Activated B cell treated with CpG ODN at 0.5 μM for 24 hours (primary cell): ENCODE measurements at regions not wholly inside any gene's neighbourhood (a gene's known extent, or its start where the extent isn't known, plus 50 kb on each side); places are given as distances from the start of the nearest gene placed in this dataset.

Source experiments
- ATAC-seq: fragments of 200-7000 bp; cut with Tn5 transposase; one replicate; pipeline ENCODE4 v1.10.0; 2021; ENCODE audit warnings: low read depth, mild to moderate bottlenecking, moderate library complexity
- CTCF ChIA-PET: fragments of 350-600 bp; sonication (Branson Sonifier 250); formaldehyde crosslinking; loops from one replicate; lab custom pipeline; 2021; ENCODE audit warnings: antibody characterized with exemption; lab: Charles Lee
- POLR2A ChIA-PET: fragments of 350-600 bp; sonication (Branson Sonifier 250); formaldehyde crosslinking; loops from one replicate; lab custom pipeline; 2021; ENCODE audit warnings: antibody characterized with exemption; lab: Charles Lee
- DNase-seq: peaks from one replicate; pipeline ENCODE4 v3.0.0; 2022
- H3K27ac Mint-ChIP-seq: one replicate; pipeline ENCODE4 v1.8.0; 2020; ENCODE audit warnings: mixed read lengths
- H3K27me3 Mint-ChIP-seq: one replicate; pipeline ENCODE4 v1.8.0; 2021; ENCODE audit warnings: mixed read lengths
- H3K36me3 Mint-ChIP-seq: one replicate; pipeline ENCODE4 v1.8.0; 2021; ENCODE audit warnings: low read depth, mixed read lengths
- H3K4me1 Mint-ChIP-seq: one replicate; pipeline ENCODE4 v1.8.0; 2021; ENCODE audit warnings: mixed read lengths
- H3K4me3 Mint-ChIP-seq: one replicate; pipeline ENCODE4 v1.8.0; 2020; ENCODE audit warnings: mild to moderate bottlenecking, mixed read lengths
- H3K9me3 Mint-ChIP-seq: one replicate; pipeline ENCODE4 v1.8.0; 2020; ENCODE audit warnings: mixed read lengths
- intact Hi-C: fragments of 100-400 bp; cut with micrococcal nuclease; formaldehyde crosslinking; loops from one replicate; pipeline ENCODE4 v1.15.1; 2024
- TF ChIP-seq, protein P1 (sequence below): fragments of 200-600 bp; IDR thresholded peaks from one replicate; pipeline ENCODE4 v1.8.0; 2022; ENCODE audit warnings: antibody characterized with exemption, mild to moderate bottlenecking

DNA sequence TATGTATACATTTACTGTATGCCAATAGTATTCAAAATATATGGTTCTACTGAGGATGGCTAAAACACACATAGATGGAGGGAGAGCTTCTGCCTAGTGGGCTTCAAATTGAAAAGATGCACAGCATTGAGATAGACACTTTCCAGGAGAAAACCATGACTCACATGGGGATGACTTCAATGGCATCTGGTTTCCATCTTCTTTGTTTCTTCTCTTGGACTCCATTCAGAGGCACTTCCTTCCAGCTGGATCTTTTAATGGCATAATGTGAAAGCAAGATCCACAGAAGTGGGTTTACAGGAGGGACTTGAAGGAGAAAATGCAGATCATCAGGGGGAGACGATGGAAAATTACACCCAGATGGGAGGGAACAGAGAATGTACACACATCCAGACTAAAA, 84.9 kb downstream of the ZNF365 start:
- no peak for DNase-seq
- H3K4me1 Mint-ChIP-seq, result peaks cover 30% of the 10 kb centered on the region
- H3K36me3 Mint-ChIP-seq, result no peaks in the 10 kb centered on the region
- no peaks in the 10 kb centered on the region for H3K9me3 Mint-ChIP-seq
- ChIA-PET POLR2A (no interaction called here), CTCF (no interaction called here)
- TF ChIP-seq, protein P1, sequence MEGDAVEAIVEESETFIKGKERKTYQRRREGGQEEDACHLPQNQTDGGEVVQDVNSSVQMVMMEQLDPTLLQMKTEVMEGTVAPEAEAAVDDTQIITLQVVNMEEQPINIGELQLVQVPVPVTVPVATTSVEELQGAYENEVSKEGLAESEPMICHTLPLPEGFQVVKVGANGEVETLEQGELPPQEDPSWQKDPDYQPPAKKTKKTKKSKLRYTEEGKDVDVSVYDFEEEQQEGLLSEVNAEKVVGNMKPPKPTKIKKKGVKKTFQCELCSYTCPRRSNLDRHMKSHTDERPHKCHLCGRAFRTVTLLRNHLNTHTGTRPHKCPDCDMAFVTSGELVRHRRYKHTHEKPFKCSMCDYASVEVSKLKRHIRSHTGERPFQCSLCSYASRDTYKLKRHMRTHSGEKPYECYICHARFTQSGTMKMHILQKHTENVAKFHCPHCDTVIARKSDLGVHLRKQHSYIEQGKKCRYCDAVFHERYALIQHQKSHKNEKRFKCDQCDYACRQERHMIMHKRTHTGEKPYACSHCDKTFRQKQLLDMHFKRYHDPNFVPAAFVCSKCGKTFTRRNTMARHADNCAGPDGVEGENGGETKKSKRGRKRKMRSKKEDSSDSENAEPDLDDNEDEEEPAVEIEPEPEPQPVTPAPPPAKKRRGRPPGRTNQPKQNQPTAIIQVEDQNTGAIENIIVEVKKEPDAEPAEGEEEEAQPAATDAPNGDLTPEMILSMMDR, result no peak
- intact Hi-C loops, result loop anchor here (5.0 kb wide), 2 partner anchors 33 to 358 kb away; partner anchors contain the start of gene EGR2
- H3K27ac Mint-ChIP-seq, result no peak overlapping the region
- no peaks in the 10 kb centered on the region for H3K27me3 Mint-ChIP-seq
- ATAC-seq, result no peak
- H3K4me3 Mint-ChIP-seq, result no peak overlapping the region

DNA sequence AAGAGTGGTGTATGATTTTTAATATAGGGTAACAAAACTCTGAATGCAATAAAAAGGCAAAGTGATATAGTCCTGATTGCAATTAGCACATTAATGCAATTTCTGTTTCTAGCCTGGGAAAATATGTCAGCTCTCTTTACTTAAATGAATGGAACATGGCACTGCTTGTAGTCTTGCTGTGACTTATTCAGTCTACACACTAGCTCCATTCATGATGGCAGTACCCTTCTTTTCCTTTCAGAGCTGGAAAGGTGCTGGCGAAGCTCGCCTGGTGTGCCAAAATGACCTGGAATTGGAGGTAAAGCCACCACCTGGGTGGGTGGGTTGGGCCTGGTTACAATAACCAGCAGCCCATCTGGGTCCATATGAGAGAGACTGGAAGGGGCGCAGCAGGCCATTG, 85.3 kb downstream of the ZNF365 start:
- ChIA-PET POLR2A (no interaction called here), CTCF (no interaction called here)
- no peaks in the 10 kb centered on the region for H3K36me3 Mint-ChIP-seq

DNA sequence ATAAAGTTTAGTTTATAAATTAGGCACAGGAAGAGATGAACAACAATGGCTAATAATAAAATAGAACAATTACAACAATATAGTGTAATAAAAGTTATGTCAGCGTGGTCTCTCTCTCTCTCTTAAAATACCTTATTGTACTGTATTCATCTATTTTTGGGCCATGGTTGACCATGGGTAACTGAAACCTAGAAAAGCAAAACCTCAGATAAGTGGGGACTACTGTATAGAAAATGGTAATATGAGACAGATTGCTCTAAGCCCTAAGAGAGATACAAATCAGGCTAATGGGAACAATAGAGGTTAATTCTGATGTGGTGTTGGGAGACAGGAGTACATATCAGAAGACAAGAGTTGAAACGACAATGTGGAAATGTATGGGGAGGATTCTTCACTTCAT, 86.2 kb downstream of the ZNF365 start:
- H3K9me3 Mint-ChIP-seq, result no peaks in the 10 kb centered on the region
- intact Hi-C loops, result no loop called here
- H3K27me3 Mint-ChIP-seq, result no peaks in the 10 kb centered on the region
- H3K4me3 Mint-ChIP-seq, result no peak overlapping the region
- ChIA-PET CTCF (no interaction called here), POLR2A (no interaction called here)
- H3K27ac Mint-ChIP-seq, result no peak overlapping the region
- H3K4me1 Mint-ChIP-seq, result peaks cover 28% of the 10 kb centered on the region
- no peaks in the 10 kb centered on the region for H3K36me3 Mint-ChIP-seq
- DNase-seq (no peak), ATAC-seq (no peak)
- TF ChIP-seq, protein P1, result no peak

More for the DNA sequence above, 85.3 kb downstream of the ZNF365 start:
- no peak overlapping the region for H3K4me3 Mint-ChIP-seq
- ATAC-seq (no peak), DNase-seq (no peak)
- H3K27ac Mint-ChIP-seq, result no peak overlapping the region
- no peaks in the 10 kb centered on the region for H3K9me3 Mint-ChIP-seq
- intact Hi-C loops, result loop anchor here (5.0 kb wide), 2 partner anchors 33 to 358 kb away; partner anchors contain the start of gene EGR2
- TF ChIP-seq, protein P1, result no peak
- H3K27me3 Mint-ChIP-seq, result no peaks in the 10 kb centered on the region
- H3K4me1 Mint-ChIP-seq, result peaks cover 30% of the 10 kb centered on the region

DNA sequence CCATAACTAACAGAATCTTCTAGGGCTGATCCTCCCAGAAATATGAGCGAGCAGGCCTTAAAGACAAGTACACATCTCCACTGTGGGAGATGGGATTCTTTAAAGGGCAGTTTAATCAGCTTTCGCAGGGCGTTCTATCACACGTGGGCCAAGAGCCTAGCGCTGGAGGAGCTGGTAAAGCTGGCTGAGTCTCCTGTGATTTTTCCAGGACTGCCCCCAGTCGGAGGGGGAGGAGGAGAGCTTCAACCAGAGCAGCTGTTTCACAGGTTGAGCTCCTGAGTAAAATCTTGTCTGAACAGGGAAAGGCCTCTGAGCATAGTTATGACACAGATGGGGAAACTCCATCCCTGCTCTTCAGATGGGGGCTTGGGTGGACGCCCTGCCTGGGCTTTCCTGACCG, 87.0 kb downstream of the ZNF365 start:
- Mint-ChIP-seq H3K27ac (no peak overlapping the region), H3K36me3 (no peaks in the 10 kb centered on the region), H3K4me3 (no peak overlapping the region), H3K9me3 (no peaks in the 10 kb centered on the region), H3K4me1 (peaks cover 23% of the 10 kb centered on the region), H3K27me3 (no peaks in the 10 kb centered on the region)
- TF ChIP-seq, protein P1, result no peak
- ChIA-PET POLR2A (no interaction called here), CTCF (interaction anchor here (2.6 kb wide), 1 partner anchor 23 kb away, joined by 10 read pairs; no protein-coding TSS in a partner anchor)
- intact Hi-C loops, result no loop called here
- DNase-seq (no peak), ATAC-seq (no peak)

DNA sequence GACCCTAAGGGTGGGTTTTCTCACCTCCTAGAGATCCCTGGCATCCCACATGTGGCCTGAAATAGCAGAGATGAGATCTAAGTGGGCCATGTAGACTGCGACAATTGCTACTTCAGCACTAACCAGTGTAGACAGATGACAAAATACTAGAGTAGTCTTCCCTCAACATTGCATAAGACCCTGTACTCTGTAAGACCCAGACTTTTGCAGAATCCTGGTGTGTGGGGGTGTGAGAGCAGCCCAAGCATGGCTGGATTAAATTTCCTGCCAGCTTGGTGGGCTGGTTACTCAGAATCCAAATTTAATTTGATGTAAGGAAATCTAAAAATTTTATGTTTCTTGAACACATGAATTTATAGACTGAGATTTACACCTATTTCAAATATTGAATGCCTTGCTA, 88.3 kb downstream of the ZNF365 start:
- intact Hi-C loops, result no loop called here
- Mint-ChIP-seq H3K27me3 (no peaks in the 10 kb centered on the region), H3K9me3 (peaks cover 2% of the 10 kb centered on the region), H3K27ac (no peak overlapping the region), H3K4me1 (peaks cover 10% of the 10 kb centered on the region), H3K4me3 (no peak overlapping the region), H3K36me3 (no peaks in the 10 kb centered on the region)
- DNase-seq, result no peak
- no peak for ATAC-seq
- TF ChIP-seq, protein P1, result no peak
- ChIA-PET POLR2A (no interaction called here), CTCF (interaction anchor here (1.3 to 2.6 kb wide), 2 partner anchors 25 to 704 kb away, joined by 3 to 10 read pairs; no protein-coding TSS in a partner anchor)
